CD4-positive, alpha-beta memory T cell (primary cell): ENCODE measurements at regions not wholly inside any gene's neighbourhood (a gene's known extent, or its start where the extent isn't known, plus 50 kb on each side); places are given as distances from the start of the nearest gene placed in this dataset.

Experiments
- CTCF ChIA-PET: fragments of 350-600 bp; sonication (Branson Sonifier 250); formaldehyde crosslinking; loops from one replicate; lab custom pipeline; 2021; ENCODE audit warnings: inconsistent platforms; ENCODE audit not compliant: partially characterized antibody; lab: Charles Lee
- POLR2A ChIA-PET: fragments of 350-600 bp; sonication (Branson Sonifier 250); formaldehyde crosslinking; loops from one replicate; lab custom pipeline; 2021; ENCODE audit not compliant: partially characterized antibody; lab: Charles Lee
- DNase-seq, 5 donors: peaks; one replicate each; pipeline versions ENCODE4 v3.0.0 to v3.0.0-alpha.2; 2020 to 2022; ENCODE audit warnings: mixed read lengths in 1 of 5
- H3K27ac ChIP-seq: one replicate; pipeline ENCODE4 v1.7.0; 2013; ENCODE audit warnings: low read depth, low read length
- H3K27me3 ChIP-seq: 2 replicates; pipeline ENCODE4 v1.7.0; 2013; ENCODE audit warnings: mild to moderate bottlenecking, low read length, moderate library complexity; ENCODE audit not compliant: insufficient read depth
- H3K36me3 ChIP-seq: 2 replicates; pipeline ENCODE4 v1.7.0; 2013; ENCODE audit warnings: mild to moderate bottlenecking, low read length, moderate library complexity; ENCODE audit not compliant: insufficient read depth
- H3K4me1 ChIP-seq: 2 replicates; pipeline ENCODE4 v1.7.0; 2013; ENCODE audit warnings: mild to moderate bottlenecking, low read length, moderate library complexity; ENCODE audit not compliant: insufficient read depth
- H3K4me3 ChIP-seq, 2 donors: one replicate each; pipeline ENCODE4 v1.7.0; 2013; ENCODE audit warnings: low read length in 2 of 2, mild to moderate bottlenecking in 1 of 2
- H3K9me3 ChIP-seq, 2 donors: one replicate each; pipeline ENCODE4 v1.7.0; 2013; ENCODE audit warnings: low read length in 2 of 2, control low read depth in 1 of 2; ENCODE audit not compliant: control insufficient read depth in 1 of 2
- H3K27ac Mint-ChIP-seq, 7 donors: one replicate each; pipeline ENCODE4 v1.8.0; 2020 to 2021; ENCODE audit warnings: mixed read lengths in 7 of 7, mild to moderate bottlenecking in 6 of 7, inconsistent platforms in 3 of 7, moderate library complexity in 3 of 7
- H3K27me3 Mint-ChIP-seq, 2 donors: one replicate each; pipeline ENCODE4 v1.8.0; 2020 to 2021; ENCODE audit warnings: mixed read lengths in 2 of 2
- H3K36me3 Mint-ChIP-seq, 2 donors: one replicate each; pipeline ENCODE4 v1.8.0; 2020 to 2021; ENCODE audit warnings: mixed read lengths in 2 of 2, inconsistent platforms in 1 of 2, mild to moderate bottlenecking in 1 of 2
- H3K4me1 Mint-ChIP-seq, 4 donors: one replicate each; pipeline ENCODE4 v1.8.0; 2020 to 2021; ENCODE audit warnings: mixed read lengths in 4 of 4, mild to moderate bottlenecking in 1 of 4
- H3K4me3 Mint-ChIP-seq, 8 donors: one replicate each; pipeline ENCODE4 v1.8.0; 2020 to 2021; ENCODE audit warnings: mixed read lengths in 8 of 8, mild to moderate bottlenecking in 7 of 8, moderate library complexity in 6 of 8, inconsistent platforms in 3 of 8
- H3K9me3 Mint-ChIP-seq, 8 donors: one replicate each; pipeline ENCODE4 v1.8.0; 2020 to 2021; ENCODE audit warnings: mixed read lengths in 8 of 8, mild to moderate bottlenecking in 5 of 8, inconsistent platforms in 3 of 8, moderate library complexity in 1 of 8
- intact Hi-C: fragments of 100-400 bp; cut with micrococcal nuclease; formaldehyde crosslinking; loops from one replicate; pipeline ENCODE4 v1.15.1; 2023

- Histone ChIP-seq H3K27ac (no peak overlapping the region), H3K27me3 (no peaks in the 10 kb centered on the region), H3K9me3 (no peaks in the 10 kb centered on the region), H3K4me3 (no peak overlapping the region), H3K36me3 (no peaks in the 10 kb centered on the region), H3K4me1 (no peaks in the 10 kb centered on the region)
- H3K27me3 Mint-ChIP-seq, result peaks cover 2 to 3% of the 10 kb centered on the region in 2 donors
- H3K4me1 Mint-ChIP-seq, result no peaks in the 10 kb centered on the region
- H3K27ac Mint-ChIP-seq, result no peak overlapping the region
- no peak for DNase-seq
- no peak overlapping the region for H3K4me3 Mint-ChIP-seq
- peaks cover 0 to 5% (median under 1%) of the 10 kb centered on the region in 8 donors for H3K9me3 Mint-ChIP-seq
- CTCF ChIA-PET, result no interaction called here
- no peaks in the 10 kb centered on the region for H3K36me3 Mint-ChIP-seq
- intact Hi-C loops, result no loop called here
- POLR2A ChIA-PET, result no interaction called here
These were observed 339.9 kb downstream of the ARL4A start for GRCh38 chr7:13027321-13027720.

GRCh38 chr7:13028036-13028824 is 340.8 kb downstream of the ARL4A start:
- peaks cover 2 to 3% of the 10 kb centered on the region in 2 donors for H3K27me3 Mint-ChIP-seq
- no peak overlapping the region for H3K4me3 Mint-ChIP-seq
- Histone ChIP-seq H3K9me3 (no peaks in the 10 kb centered on the region), H3K36me3 (no peaks in the 10 kb centered on the region), H3K27ac (no peak overlapping the region), H3K4me3 (no peak overlapping the region), H3K27me3 (no peaks in the 10 kb centered on the region), H3K4me1 (no peaks in the 10 kb centered on the region)
- CTCF ChIA-PET, result no interaction called here
- no peaks in the 10 kb centered on the region for H3K4me1 Mint-ChIP-seq
- peaks cover 0 to 5% (median under 1%) of the 10 kb centered on the region in 8 donors for H3K9me3 Mint-ChIP-seq
- no peaks in the 10 kb centered on the region for H3K36me3 Mint-ChIP-seq
- no peak overlapping the region for H3K27ac Mint-ChIP-seq
- POLR2A ChIA-PET, result no interaction called here
- intact Hi-C loops, result no loop called here
- DNase-seq, result no peak

GRCh38 chr7:13028825-13029099 is 341.3 kb downstream of the ARL4A start:
- intact Hi-C loops, result no loop called here
- no peaks in the 10 kb centered on the region for H3K27me3 ChIP-seq
- POLR2A ChIA-PET, result no interaction called here
- peaks cover 2 to 3% of the 10 kb centered on the region in 2 donors for H3K27me3 Mint-ChIP-seq
- no peak for DNase-seq
- H3K4me3 ChIP-seq, result no peak overlapping the region
- no peak overlapping the region for H3K27ac Mint-ChIP-seq
- H3K9me3 Mint-ChIP-seq, result peaks cover 0 to 5% (median under 1%) of the 10 kb centered on the region in 8 donors
- no peak overlapping the region for H3K27ac ChIP-seq
- no peaks in the 10 kb centered on the region for H3K36me3 ChIP-seq
- CTCF ChIA-PET, result no interaction called here
- no peaks in the 10 kb centered on the region for H3K4me1 Mint-ChIP-seq
- no peaks in the 10 kb centered on the region for H3K36me3 Mint-ChIP-seq
- no peak overlapping the region for H3K4me3 Mint-ChIP-seq
- no peaks in the 10 kb centered on the region for H3K4me1 ChIP-seq
- H3K9me3 ChIP-seq, result no peaks in the 10 kb centered on the region

- CTCF ChIA-PET, result no interaction called here
- H3K27ac Mint-ChIP-seq, result no peak overlapping the region
These were observed 344.0 kb downstream of the ARL4A start for GRCh38 chr7:13031468-13031867.

GRCh38 chr7:13032084-13032483 is 344.7 kb downstream of the ARL4A start:
- no peaks in the 10 kb centered on the region for H3K36me3 Mint-ChIP-seq

More at GRCh38 chr7:13031468-13031867, 344.0 kb downstream of the ARL4A start:
- Mint-ChIP-seq H3K4me1 (no peaks in the 10 kb centered on the region), H3K4me3 (no peak overlapping the region), H3K27me3 (peaks cover 2 to 5% of the 10 kb centered on the region in 2 donors), H3K36me3 (no peaks in the 10 kb centered on the region), H3K9me3 (peaks cover 0 to 10% (median 3%) of the 10 kb centered on the region in 8 donors)
- POLR2A ChIA-PET, result no interaction called here
- DNase-seq, result no peak
- H3K36me3 ChIP-seq, result no peaks in the 10 kb centered on the region
- H3K27ac ChIP-seq, result no peak overlapping the region
- H3K4me1 ChIP-seq, result no peaks in the 10 kb centered on the region
- H3K4me3 ChIP-seq, result no peak overlapping the region
- no peaks in the 10 kb centered on the region for H3K9me3 ChIP-seq
- intact Hi-C loops, result no loop called here
- H3K27me3 ChIP-seq, result no peaks in the 10 kb centered on the region

GRCh38 chr7:13032576-13032975 is 345.1 kb downstream of the ARL4A start:
- no peaks in the 10 kb centered on the region for H3K36me3 ChIP-seq
- no peaks in the 10 kb centered on the region for H3K4me1 Mint-ChIP-seq
- H3K27me3 ChIP-seq, result no peaks in the 10 kb centered on the region
- ChIA-PET CTCF (no interaction called here), POLR2A (no interaction called here)
- H3K27ac Mint-ChIP-seq, result no peak overlapping the region
- intact Hi-C loops, result no loop called here
- H3K4me3 ChIP-seq, result no peak overlapping the region
- H3K27ac ChIP-seq, result no peak overlapping the region
- H3K27me3 Mint-ChIP-seq, result peaks cover 3 to 5% of the 10 kb centered on the region in 2 donors
- H3K36me3 Mint-ChIP-seq, result no peaks in the 10 kb centered on the region
- H3K4me3 Mint-ChIP-seq, result no peak overlapping the region
- H3K4me1 ChIP-seq, result no peaks in the 10 kb centered on the region
- no peaks in the 10 kb centered on the region for H3K9me3 ChIP-seq
- H3K9me3 Mint-ChIP-seq, result peaks cover 0 to 10% (median 4%) of the 10 kb centered on the region in 8 donors
- DNase-seq, result no peak

More at GRCh38 chr7:13032084-13032483, 344.7 kb downstream of the ARL4A start:
- Histone ChIP-seq H3K36me3 (no peaks in the 10 kb centered on the region), H3K4me1 (no peaks in the 10 kb centered on the region), H3K4me3 (no peak overlapping the region), H3K27me3 (no peaks in the 10 kb centered on the region), H3K27ac (no peak overlapping the region), H3K9me3 (no peaks in the 10 kb centered on the region)
- no peak for DNase-seq
- Mint-ChIP-seq H3K27me3 (peaks cover 2 to 5% of the 10 kb centered on the region in 2 donors), H3K4me1 (no peaks in the 10 kb centered on the region), H3K9me3 (peaks cover 0 to 10% (median 4%) of the 10 kb centered on the region in 8 donors), H3K27ac (no peak overlapping the region), H3K4me3 (no peak overlapping the region)
- ChIA-PET CTCF (no interaction called here), POLR2A (no interaction called here)
- intact Hi-C loops, result no loop called here

- Histone ChIP-seq H3K27me3 (no peaks in the 10 kb centered on the region), H3K4me1 (no peaks in the 10 kb centered on the region), H3K4me3 (no peak overlapping the region), H3K36me3 (no peaks in the 10 kb centered on the region), H3K9me3 (no peaks in the 10 kb centered on the region), H3K27ac (no peak overlapping the region)
- ChIA-PET CTCF (no interaction called here), POLR2A (no interaction called here)
- no peak overlapping the region for H3K4me3 Mint-ChIP-seq
- peaks cover 0 to 10% (median 4%) of the 10 kb centered on the region in 8 donors for H3K9me3 Mint-ChIP-seq
- H3K4me1 Mint-ChIP-seq, result no peaks in the 10 kb centered on the region
- H3K36me3 Mint-ChIP-seq, result no peaks in the 10 kb centered on the region
- peaks cover 1 to 4% of the 10 kb centered on the region in 2 donors for H3K27me3 Mint-ChIP-seq
- intact Hi-C loops, result no loop called here
- no peak overlapping the region for H3K27ac Mint-ChIP-seq
- no peak for DNase-seq
These were observed 347.3 kb downstream of the ARL4A start for GRCh38 chr7:13034693-13035092.
